ENCODE measurements at regions not wholly inside any gene's neighbourhood (a gene's known extent, or its start where the extent isn't known, plus 50 kb on each side); places are given as distances from the start of the nearest gene placed in this dataset.

GRCh38 chr9:80646211-80646610 is 1043.1 kb downstream of the TLE1 start:
- Histone ChIP-seq H3K4me3 (ENCODE audit: low read length, poor library complexity, severe bottlenecking) (no peak overlapping the region), H4K20me1 (ENCODE audit: insufficient read depth, low read length, poor library complexity, severe bottlenecking) (no peaks in the 10 kb centered on the region), H3K9ac (ENCODE audit: low read depth, low read length, poor library complexity, severe bottlenecking) (no peak overlapping the region), H3K4me1 (ENCODE audit: insufficient read depth, low read length, poor library complexity, severe bottlenecking) (no peaks in the 10 kb centered on the region), H3K27me3 (ENCODE audit: insufficient read depth, low read length, poor library complexity, severe bottlenecking) (no peaks in the 10 kb centered on the region), H3F3A (ENCODE audit: low read depth) (no peaks in the 10 kb centered on the region), H2AFZ (ENCODE audit: low read length) (no peak overlapping the region), H3K9me3 (ENCODE audit: insufficient read depth, low read depth, low read length) (no peaks in the 10 kb centered on the region), H3K4me2 (ENCODE audit: low read depth, low read length, poor library complexity, severe bottlenecking) (no peak overlapping the region), H3K9me2 (replicated peaks; ENCODE audit: low read depth, low read length) (no peaks in the 10 kb centered on the region), H3K36me3 (ENCODE audit: insufficient read depth, low read length) (no peaks in the 10 kb centered on the region), H3K79me2 (ENCODE audit: insufficient read depth, low read length) (no peaks in the 10 kb centered on the region)
- TF ChIP-seq CTCF (conservative IDR thresholded peaks at IDR 0.05; ENCODE audit: low read length), result no peak
- TF ChIP-seq EZH2phosphoT487 (IDR thresholded peaks at IDR 0.05; ENCODE audit: borderline replicate concordance), result no peak

- no peak overlapping the region for H3K9ac ChIP-seq (ENCODE audit: low read depth, low read length, poor library complexity, severe bottlenecking)
- no peaks in the 10 kb centered on the region for H3F3A ChIP-seq (ENCODE audit: low read depth)
- no peaks in the 10 kb centered on the region for H3K36me3 ChIP-seq (ENCODE audit: insufficient read depth, low read length)
- TF ChIP-seq EZH2phosphoT487 (IDR thresholded peaks at IDR 0.05; ENCODE audit: borderline replicate concordance), result no peak
- no peaks in the 10 kb centered on the region for H3K27me3 ChIP-seq (ENCODE audit: insufficient read depth, low read length, poor library complexity, severe bottlenecking)
- H3K4me2 ChIP-seq (ENCODE audit: low read depth, low read length, poor library complexity, severe bottlenecking), result no peak overlapping the region
- H4K20me1 ChIP-seq (ENCODE audit: insufficient read depth, low read length, poor library complexity, severe bottlenecking), result no peaks in the 10 kb centered on the region
- no peaks in the 10 kb centered on the region for H3K4me1 ChIP-seq (ENCODE audit: insufficient read depth, low read length, poor library complexity, severe bottlenecking)
- no peaks in the 10 kb centered on the region for H3K79me2 ChIP-seq (ENCODE audit: insufficient read depth, low read length)
- no peaks in the 10 kb centered on the region for H3K9me2 ChIP-seq (replicated peaks; ENCODE audit: low read depth, low read length)
- H3K4me3 ChIP-seq (ENCODE audit: low read length, poor library complexity, severe bottlenecking), result no peak overlapping the region
- no peaks in the 10 kb centered on the region for H3K9me3 ChIP-seq (ENCODE audit: insufficient read depth, low read depth, low read length)
- no peak overlapping the region for H2AFZ ChIP-seq (ENCODE audit: low read length)
Observed at GRCh38 chr9:80644044-80644443, 1045.3 kb downstream of the TLE1 start.

GRCh38 chr9:80635065-80635464 is 1054.3 kb downstream of the TLE1 start:
- Histone ChIP-seq H3K27me3 (ENCODE audit: insufficient read depth, low read length, poor library complexity, severe bottlenecking) (no peaks in the 10 kb centered on the region), H3K79me2 (ENCODE audit: insufficient read depth, low read length) (no peaks in the 10 kb centered on the region), H3K4me3 (ENCODE audit: low read length, poor library complexity, severe bottlenecking) (no peak overlapping the region), H3K9me2 (replicated peaks; ENCODE audit: low read depth, low read length) (no peaks in the 10 kb centered on the region), H3K4me1 (ENCODE audit: insufficient read depth, low read length, poor library complexity, severe bottlenecking) (no peaks in the 10 kb centered on the region), H4K20me1 (ENCODE audit: insufficient read depth, low read length, poor library complexity, severe bottlenecking) (no peaks in the 10 kb centered on the region), H3K9ac (ENCODE audit: low read depth, low read length, poor library complexity, severe bottlenecking) (no peak overlapping the region), H3F3A (ENCODE audit: low read depth) (no peaks in the 10 kb centered on the region), H3K4me2 (ENCODE audit: low read depth, low read length, poor library complexity, severe bottlenecking) (no peak overlapping the region), H3K36me3 (ENCODE audit: insufficient read depth, low read length) (no peaks in the 10 kb centered on the region), H2AFZ (ENCODE audit: low read length) (no peak overlapping the region), H3K9me3 (ENCODE audit: insufficient read depth, low read depth, low read length) (no peaks in the 10 kb centered on the region)
- TF ChIP-seq CTCF (conservative IDR thresholded peaks at IDR 0.05; ENCODE audit: low read length) (no peak), EZH2phosphoT487 (IDR thresholded peaks at IDR 0.05; ENCODE audit: borderline replicate concordance) (no peak)

GRCh38 chr9:80632041-80632440 is 1057.3 kb downstream of the TLE1 start:
- Histone ChIP-seq H3K4me3 (ENCODE audit: low read length, poor library complexity, severe bottlenecking) (no peak overlapping the region), H3F3A (ENCODE audit: low read depth) (no peaks in the 10 kb centered on the region), H3K9ac (ENCODE audit: low read depth, low read length, poor library complexity, severe bottlenecking) (no peak overlapping the region), H3K4me2 (ENCODE audit: low read depth, low read length, poor library complexity, severe bottlenecking) (no peak overlapping the region), H2AFZ (ENCODE audit: low read length) (no peak overlapping the region), H4K20me1 (ENCODE audit: insufficient read depth, low read length, poor library complexity, severe bottlenecking) (no peaks in the 10 kb centered on the region), H3K4me1 (ENCODE audit: insufficient read depth, low read length, poor library complexity, severe bottlenecking) (no peaks in the 10 kb centered on the region), H3K9me3 (ENCODE audit: insufficient read depth, low read depth, low read length) (no peaks in the 10 kb centered on the region), H3K9me2 (replicated peaks; ENCODE audit: low read depth, low read length) (no peaks in the 10 kb centered on the region), H3K27me3 (ENCODE audit: insufficient read depth, low read length, poor library complexity, severe bottlenecking) (no peaks in the 10 kb centered on the region), H3K36me3 (ENCODE audit: insufficient read depth, low read length) (no peaks in the 10 kb centered on the region), H3K79me2 (ENCODE audit: insufficient read depth, low read length) (no peaks in the 10 kb centered on the region)
- no peak for TF ChIP-seq CTCF (conservative IDR thresholded peaks at IDR 0.05; ENCODE audit: low read length)
- TF ChIP-seq EZH2phosphoT487 (IDR thresholded peaks at IDR 0.05; ENCODE audit: borderline replicate concordance), result no peak

Measured in Loucy (cell line).